Body of pancreas (tissue), 4 donors: ENCODE measurements at regions not wholly inside any gene's neighbourhood (a gene's known extent, or its start where the extent isn't known, plus 50 kb on each side); places are given as distances from the start of the nearest gene placed in this dataset.

ENCODE experiments used
- ATAC-seq: fragments of 150-250 bp; one replicate; pipeline ENCODE4 v1.9.1; 2016
- DNase-seq, 4 donors: peaks; one replicate each; pipeline ENCODE4 v3.0.0-alpha.2; 2019
- H3K27ac ChIP-seq, 4 donors: fragments of 200-600 bp; sonication (generic); 1 replicate in 3 of 4; 2 replicates in 1 of 4; pipeline versions ENCODE4 v1.5.1 to v1.6.1; 2016 to 2019; ENCODE audit warnings: mild to moderate bottlenecking in 1 of 4, mixed read lengths in 1 of 4, moderate library complexity in 1 of 4
- H3K27me3 ChIP-seq, 2 donors: fragments of 200-600 bp; sonication (generic); one replicate each; pipeline ENCODE4 v1.6.0; 2016; ENCODE audit warnings: mild to moderate bottlenecking in 1 of 2
- H3K36me3 ChIP-seq, 2 donors: fragments of 200-600 bp; sonication (generic); replicated peaks in 1 of 2; 2 replicates each; pipeline ENCODE4 v1.5.1; 2016; ENCODE audit warnings: low read depth in 2 of 2; ENCODE audit not compliant: insufficient read depth in 1 of 2
- H3K4me1 ChIP-seq: fragments of 200-600 bp; sonication (generic); one replicate; pipeline ENCODE4 v1.6.0; 2016
- H3K4me3 ChIP-seq, 2 donors: fragments of 200-600 bp; sonication (generic); 1 replicate in 1 of 2; 2 replicates in 1 of 2; pipeline ENCODE4 v1.5.1; 2016 to 2019
- H3K9me3 ChIP-seq, 3 donors: fragments of 200-600 bp; sonication (generic); 1 replicate in 2 of 3; 2 replicates in 1 of 3; pipeline ENCODE4 v1.5.1; 2016
- CTCF ChIP-seq, 7 experiments: fragments of 450-650 bp in 4 of 7; fragments of 200-600 bp in 3 of 7; sonication (generic) in 3 of 7; IDR thresholded peaks; one replicate each; pipeline ENCODE4 v1.5.1; 2016 to 2019; ENCODE audit warnings: antibody characterized with exemption in 7 of 7
- POLR2A ChIP-seq, 3 donors: fragments of 450-650 bp; IDR thresholded peaks; one replicate each; pipeline ENCODE4 v1.6.1; 2016; ENCODE audit warnings: antibody characterized with exemption in 3 of 3, mild to moderate bottlenecking in 2 of 3
- WGBS, 2 donors: methylation state at CpG; one replicate each; pipeline ENCODE4 v1.1.5; 2017; 5-methylcytosine and 5-hydroxymethylcytosine counted together
- intact Hi-C: fragments of 100-400 bp; cut with DNase I; formaldehyde crosslinking; loops from one replicate; pipeline ENCODE4 v1.15.1; 2023

- Histone ChIP-seq H3K9me3 (no peaks in the 10 kb centered on the region), H3K4me1 (peaks cover 7% of the 10 kb centered on the region), H3K4me3 (no peak overlapping the region), H3K36me3 (no peaks in the 10 kb centered on the region), H3K27ac (no peak overlapping the region), H3K27me3 (no peaks in the 10 kb centered on the region)
- 8 to 20% methylated on average over 2 of the region's 2 CpGs for WGBS, 2 donors
- DNase-seq (no peak), ATAC-seq (no peak)
- intact Hi-C loops, result no loop called here
- TF ChIP-seq CTCF (IDR thresholded peaks at IDR 0.05), result no peak
- no peak for TF ChIP-seq POLR2A (IDR thresholded peaks at IDR 0.05)
These were observed 494.2 kb downstream of the ZNF608 start for GRCh38 chr5:124252191-124252638.

GRCh38 chr5:124245276-124245675, 501.2 kb downstream of the ZNF608 start:
- no peaks in the 10 kb centered on the region for H3K36me3 ChIP-seq
- no peaks in the 10 kb centered on the region for H3K9me3 ChIP-seq
- intact Hi-C loops, result no loop called here
- ATAC-seq (no peak), DNase-seq (no peak)
- TF ChIP-seq CTCF (IDR thresholded peaks at IDR 0.05) (no peak), POLR2A (IDR thresholded peaks at IDR 0.05) (no peak)
- H3K27me3 ChIP-seq, result no peaks in the 10 kb centered on the region
- H3K27ac ChIP-seq, result no peak overlapping the region
- H3K4me1 ChIP-seq, result no peaks in the 10 kb centered on the region
- H3K4me3 ChIP-seq, result no peak overlapping the region

GRCh38 chr5:124240732-124241131, 505.7 kb downstream of the ZNF608 start:
- Histone ChIP-seq H3K27me3 (no peaks in the 10 kb centered on the region), H3K4me3 (no peak overlapping the region), H3K9me3 (no peaks in the 10 kb centered on the region), H3K4me1 (no peaks in the 10 kb centered on the region), H3K27ac (no peak overlapping the region), H3K36me3 (no peaks in the 10 kb centered on the region)
- DNase-seq (no peak), ATAC-seq (no peak)
- WGBS, 2 donors, result 90 to 100% methylated on average over 1 of the region's 1 CpG
- TF ChIP-seq CTCF (IDR thresholded peaks at IDR 0.05), result no peak
- no peak for TF ChIP-seq POLR2A (IDR thresholded peaks at IDR 0.05)
- intact Hi-C loops, result no loop called here

- Histone ChIP-seq H3K9me3 (no peaks in the 10 kb centered on the region), H3K27me3 (no peaks in the 10 kb centered on the region), H3K4me3 (no peak overlapping the region), H3K4me1 (no peaks in the 10 kb centered on the region), H3K36me3 (no peaks in the 10 kb centered on the region), H3K27ac (no peak overlapping the region)
- DNase-seq (no peak), ATAC-seq (no peak)
- WGBS, 2 donors, result 88 to 93% methylated on average over 3 of the region's 3 CpGs
- no peak for TF ChIP-seq POLR2A (IDR thresholded peaks at IDR 0.05)
- TF ChIP-seq CTCF (IDR thresholded peaks at IDR 0.05), result no peak
- intact Hi-C loops, result no loop called here
These were observed 506.9 kb downstream of the ZNF608 start for GRCh38 chr5:124239572-124239971.

- intact Hi-C loops, result no loop called here
- Histone ChIP-seq H3K27ac (no peak overlapping the region), H3K4me1 (no peaks in the 10 kb centered on the region), H3K27me3 (no peaks in the 10 kb centered on the region), H3K9me3 (no peaks in the 10 kb centered on the region), H3K36me3 (no peaks in the 10 kb centered on the region), H3K4me3 (no peak overlapping the region)
- ATAC-seq (no peak), DNase-seq (no peak)
- TF ChIP-seq POLR2A (IDR thresholded peaks at IDR 0.05) (no peak), CTCF (IDR thresholded peaks at IDR 0.05) (no peak)
- 76 to 86% methylated on average over 6 of the region's 6 CpGs for WGBS, 2 donors
These were observed 508.1 kb downstream of the ZNF608 start for GRCh38 chr5:124238350-124238749.
